B cell (primary cell): ENCODE measurements at regions not wholly inside any gene's neighbourhood (a gene's known extent, or its start where the extent isn't known, plus 50 kb on each side); places are given as distances from the start of the nearest gene placed in this dataset.

Experiments used
- ATAC-seq: fragments of 200-7000 bp; cut with Tn5 transposase; one replicate; pipeline ENCODE4 v1.10.0; 2021; ENCODE audit warnings: low read depth, mild to moderate bottlenecking, moderate number of reproducible peaks, moderate library complexity
- CTCF ChIA-PET: fragments of 350-600 bp; sonication (Branson Sonifier 250); formaldehyde crosslinking; loops from one replicate; lab custom pipeline; 2021; ENCODE audit warnings: antibody characterized with exemption, inconsistent platforms; lab: Charles Lee
- POLR2A ChIA-PET: fragments of 350-600 bp; sonication (Branson Sonifier 250); formaldehyde crosslinking; loops from one replicate; lab custom pipeline; 2021; ENCODE audit warnings: antibody characterized with exemption; lab: Charles Lee
- DNase-seq: peaks from one replicate; pipeline ENCODE4 v3.0.0; 2013
- H2AFZ ChIP-seq: 2 replicates; pipeline ENCODE4 v1.6.1; 2012; ENCODE audit warnings: mild to moderate bottlenecking, low read depth, low read length; ENCODE audit not compliant: insufficient read depth, poor library complexity, severe bottlenecking
- H3K27ac ChIP-seq, 2 donors: 1 replicate in 1 of 2; 2 replicates in 1 of 2; pipeline ENCODE4 v1.5.1; 2012 to 2013; ENCODE audit warnings: low read length in 2 of 2, mild to moderate bottlenecking in 2 of 2, moderate library complexity in 1 of 2
- H3K27me3 ChIP-seq, 4 experiments: fragments of 200-600 bp in 1 of 4; sonication (generic) in 1 of 4; replicated peaks in 1 of 4; 1 replicate in 2 of 4; 2 replicates in 2 of 4; pipeline versions ENCODE4 v1.6.1 to v1.7.0; 2013 to 2016; ENCODE audit warnings: low read length in 3 of 4, mild to moderate bottlenecking in 2 of 4, mixed read lengths in 1 of 4, moderate library complexity in 1 of 4; ENCODE audit not compliant: insufficient read depth in 4 of 4, control insufficient read depth in 3 of 4; ENCODE audit errors: control extremely low read depth in 1 of 4
- H3K36me3 ChIP-seq, 2 experiments: replicated peaks in 1 of 2; 1 replicate in 1 of 2; 2 replicates in 1 of 2; pipeline versions ENCODE4 v1.6.1 to v1.7.1; 2013; ENCODE audit warnings: low read length in 1 of 2; ENCODE audit not compliant: insufficient read depth in 2 of 2, control insufficient read depth in 1 of 2; ENCODE audit errors: control extremely low read depth in 1 of 2, extremely low read depth in 1 of 2
- H3K4me1 ChIP-seq, 2 donors: fragments of 200-600 bp in 1 of 2; sonication (generic) in 1 of 2; 1 replicate in 1 of 2; 2 replicates in 1 of 2; pipeline versions ENCODE4 v1.5.1 to v1.6.1; 2013 to 2017; ENCODE audit warnings: low read length in 2 of 2; ENCODE audit not compliant: control insufficient read depth in 2 of 2, insufficient read depth in 2 of 2
- H3K4me2 ChIP-seq: replicated peaks from 2 replicates; pipeline ENCODE3; 2012; ENCODE audit warnings: mild to moderate bottlenecking, low read depth, low read length; ENCODE audit not compliant: poor library complexity, severe bottlenecking
- H3K4me3 ChIP-seq, 5 experiments: fragments of 200-600 bp in 1 of 5; sonication (generic) in 1 of 5; 1 replicate in 3 of 5; 2 replicates in 2 of 5; pipeline versions ENCODE4 v1.5.1 to v1.7.0; 2011 to 2016; ENCODE audit warnings: low read length in 4 of 5, mild to moderate bottlenecking in 4 of 5, low read depth in 2 of 5, control low read depth in 1 of 5, moderate library complexity in 1 of 5; ENCODE audit not compliant: insufficient read depth in 1 of 5; ENCODE audit errors: control extremely low read depth in 1 of 5, extremely low read depth in 1 of 5
- H3K79me2 ChIP-seq: fragments of 200-600 bp; sonication (generic); one replicate; pipeline ENCODE4 v1.6.0; 2016; ENCODE audit warnings: low read length; ENCODE audit not compliant: control insufficient read depth, insufficient read depth
- H3K9ac ChIP-seq: fragments of 200-600 bp; sonication (generic); 2 replicates; pipeline ENCODE4 v1.6.1; 2017; ENCODE audit warnings: mild to moderate bottlenecking, low read length, moderate library complexity
- H3K9me3 ChIP-seq, 3 donors: one replicate each; pipeline versions ENCODE4 v1.6.1 to v1.7.1; 2013; ENCODE audit warnings: low read length in 2 of 3; ENCODE audit not compliant: control insufficient read depth in 2 of 3, insufficient read depth in 1 of 3; ENCODE audit errors: control extremely low read depth in 1 of 3
- H4K20me1 ChIP-seq: 2 replicates; pipeline ENCODE4 v1.6.0; 2012; ENCODE audit warnings: mild to moderate bottlenecking, low read length; ENCODE audit not compliant: insufficient read depth, control insufficient read depth, poor library complexity, severe bottlenecking
- H3K27ac Mint-ChIP-seq: one replicate; pipeline ENCODE4 v1.8.0; 2021; ENCODE audit warnings: mixed read lengths
- H3K27me3 Mint-ChIP-seq: one replicate; pipeline ENCODE4 v1.8.0; 2021; ENCODE audit warnings: mixed read lengths
- H3K4me1 Mint-ChIP-seq: one replicate; pipeline ENCODE4 v1.8.0; 2021; ENCODE audit warnings: mixed read lengths
- H3K4me3 Mint-ChIP-seq: one replicate; pipeline ENCODE4 v1.8.0; 2021; ENCODE audit warnings: mixed read lengths
- H3K9me3 Mint-ChIP-seq: one replicate; pipeline ENCODE4 v1.8.0; 2022; ENCODE audit warnings: mixed read lengths; ENCODE audit not compliant: insufficient read depth
- CTCF ChIP-seq: fragments of 200-600 bp; IDR thresholded peaks from one replicate; pipeline ENCODE4 v1.8.0; 2022; ENCODE audit warnings: antibody characterized with exemption, mild to moderate bottlenecking
- EZH2 ChIP-seq: IDR thresholded peaks from 2 replicates; pipeline ENCODE4 v1.6.1; 2012; ENCODE audit warnings: borderline replicate concordance, low read depth, mild to moderate bottlenecking, moderate library complexity, low read length; ENCODE audit not compliant: insufficient read depth, poor library complexity, severe bottlenecking
- WGBS: methylation state at CpG from one replicate; pipeline ENCODE4 v1.1.5; 2013; ENCODE audit warnings: missing lambda C conversion rate; ENCODE audit not compliant: insufficient coverage; 5-methylcytosine and 5-hydroxymethylcytosine counted together
- intact Hi-C: fragments of 100-400 bp; cut with micrococcal nuclease; formaldehyde crosslinking; loops from one replicate; pipeline ENCODE4 v1.10.0; 2022

- no peak overlapping the region for H3K4me3 ChIP-seq
- TF ChIP-seq CTCF (no peak), EZH2 (no peak)
- DNase-seq (no peak), ATAC-seq (no peak)
- Mint-ChIP-seq H3K27ac (no peak overlapping the region), H3K4me1 (no peaks in the 10 kb centered on the region), H3K9me3 (no peaks in the 10 kb centered on the region), H3K27me3 (no peaks in the 10 kb centered on the region), H3K4me3 (no peak overlapping the region)
- intact Hi-C loops = no loop called here
- H3K27ac ChIP-seq = no peak overlapping the region
- H4K20me1 ChIP-seq = no peaks in the 10 kb centered on the region
- H3K4me2 ChIP-seq = no peak overlapping the region
- ChIA-PET POLR2A (interaction anchor here (0.7 kb wide), 1 partner anchor 326 kb away, joined by 5 read pairs; no protein-coding TSS in a partner anchor), CTCF (no interaction called here)
- no peaks in the 10 kb centered on the region for H3K27me3 ChIP-seq
- H3K79me2 ChIP-seq = no peaks in the 10 kb centered on the region
- H3K36me3 ChIP-seq = no peaks in the 10 kb centered on the region
- H3K9me3 ChIP-seq = peaks cover 0 to 5% (median 0%) of the 10 kb centered on the region in 3 donors
- H3K4me1 ChIP-seq = no peaks in the 10 kb centered on the region
- no peak overlapping the region for H3K9ac ChIP-seq
- no peak overlapping the region for H2AFZ ChIP-seq
These were observed 335.4 kb upstream of the ATP2B1 start for GRCh38 chr12:90044069-90044468.

GRCh38 chr12:90042920-90043641, 334.4 kb upstream of the ATP2B1 start:
- H3K4me1 ChIP-seq = no peaks in the 10 kb centered on the region
- ChIA-PET CTCF (no interaction called here), POLR2A (no interaction called here)
- no peak overlapping the region for H3K4me2 ChIP-seq
- H4K20me1 ChIP-seq = no peaks in the 10 kb centered on the region
- ATAC-seq (no peak), DNase-seq (no peak)
- H3K9me3 Mint-ChIP-seq = no peaks in the 10 kb centered on the region
- peaks cover 0 to 5% (median 0%) of the 10 kb centered on the region in 3 donors for H3K9me3 ChIP-seq
- no peak overlapping the region for H3K27ac Mint-ChIP-seq
- no peak overlapping the region for H3K4me3 ChIP-seq
- H3K36me3 ChIP-seq = no peaks in the 10 kb centered on the region
- no peaks in the 10 kb centered on the region for H3K79me2 ChIP-seq
- intact Hi-C loops = no loop called here
- no peak overlapping the region for H3K27ac ChIP-seq
- H3K4me1 Mint-ChIP-seq = no peaks in the 10 kb centered on the region
- no peak overlapping the region for H2AFZ ChIP-seq
- WGBS = 100% methylated on average over 1 of the region's 5 CpGs
- H3K27me3 Mint-ChIP-seq = no peaks in the 10 kb centered on the region
- TF ChIP-seq CTCF = no peak
- no peak for TF ChIP-seq EZH2
- H3K4me3 Mint-ChIP-seq = no peak overlapping the region
- H3K27me3 ChIP-seq = no peaks in the 10 kb centered on the region
- no peak overlapping the region for H3K9ac ChIP-seq
